H9 (cell line): ENCODE measurements at regions not wholly inside any gene's neighbourhood (a gene's known extent, or its start where the extent isn't known, plus 50 kb on each side); places are given as distances from the start of the nearest gene placed in this dataset.

Experiments used
- DNase-seq: peaks from one replicate; pipeline ENCODE4 v3.0.0-alpha.2; 2017
- H2AFZ ChIP-seq: one replicate; pipeline ENCODE4 v1.6.1; 2013; ENCODE audit warnings: mild to moderate bottlenecking, low read length, control low read depth, moderate library complexity
- H2AK5ac ChIP-seq: 2 replicates; pipeline ENCODE4 v1.6.1; 2013; ENCODE audit warnings: low read length, control low read depth, mixed read lengths; ENCODE audit not compliant: insufficient read length
- H2BK120ac ChIP-seq: one replicate; pipeline ENCODE4 v1.6.1; 2013; ENCODE audit warnings: low read depth, mild to moderate bottlenecking, low read length, control low read depth, inconsistent platforms; ENCODE audit not compliant: poor library complexity, severe bottlenecking
- H2BK12ac ChIP-seq: 2 replicates; pipeline ENCODE4 v1.6.1; 2013; ENCODE audit warnings: low read length, control low read depth, mixed read lengths, low read depth; ENCODE audit not compliant: insufficient read length
- H2BK15ac ChIP-seq: 2 replicates; pipeline ENCODE4 v1.6.1; 2013; ENCODE audit warnings: low read depth, low read length, control low read depth
- H2BK20ac ChIP-seq: one replicate; pipeline ENCODE4 v1.6.1; 2013; ENCODE audit warnings: low read depth, mild to moderate bottlenecking, low read length, control low read depth, inconsistent platforms; ENCODE audit not compliant: poor library complexity, severe bottlenecking
- H2BK5ac ChIP-seq: 2 replicates; pipeline ENCODE4 v1.6.1; 2013; ENCODE audit warnings: low read length, control low read depth, mixed read lengths; ENCODE audit not compliant: insufficient read length
- H3K14ac ChIP-seq: 2 replicates; pipeline ENCODE4 v1.6.1; 2013; ENCODE audit warnings: low read length, control low read depth; ENCODE audit not compliant: insufficient read depth
- H3K18ac ChIP-seq: 2 replicates; pipeline ENCODE4 v1.6.1; 2013; ENCODE audit warnings: low read depth, mild to moderate bottlenecking, mixed read lengths, low read length, control low read depth; ENCODE audit not compliant: insufficient read length
- H3K23ac ChIP-seq: 2 replicates; pipeline ENCODE4 v1.6.1; 2013; ENCODE audit warnings: low read length, control low read depth, mixed read lengths, low read depth; ENCODE audit not compliant: insufficient read length
- H3K23me2 ChIP-seq: 2 replicates; pipeline ENCODE4 v1.6.1; 2013; ENCODE audit warnings: low read depth, mild to moderate bottlenecking, mixed read lengths, low read length, control low read depth; ENCODE audit not compliant: insufficient read length, poor library complexity, severe bottlenecking
- H3K27ac ChIP-seq: 2 replicates; pipeline ENCODE4 v1.5.1; 2013; ENCODE audit warnings: low read length, control low read depth, mixed read lengths, low read depth; ENCODE audit not compliant: insufficient read length
- H3K27me3 ChIP-seq: 2 replicates; pipeline ENCODE4 v1.6.1; 2013; ENCODE audit warnings: low read length, control low read depth, inconsistent platforms; ENCODE audit not compliant: insufficient read depth
- H3K4ac ChIP-seq: 2 replicates; pipeline ENCODE4 v1.6.1; 2013; ENCODE audit warnings: low read depth, mild to moderate bottlenecking, control low read depth, inconsistent platforms, low read length, moderate library complexity
- H3K4me1 ChIP-seq: 2 replicates; pipeline ENCODE4 v1.6.1; 2013; ENCODE audit warnings: low read length, control low read depth, inconsistent platforms; ENCODE audit not compliant: insufficient read depth
- H3K4me2 ChIP-seq: 2 replicates; pipeline ENCODE4 v1.6.1; 2013; ENCODE audit warnings: low read length, control low read depth, mixed read lengths; ENCODE audit not compliant: insufficient read length, insufficient read depth
- H3K56ac ChIP-seq: 2 replicates; pipeline ENCODE4 v1.6.1; 2013; ENCODE audit warnings: low read depth, mild to moderate bottlenecking, mixed read lengths, low read length, control low read depth; ENCODE audit not compliant: insufficient read length
- H3K79me1 ChIP-seq: 2 replicates; pipeline ENCODE4 v1.6.1; 2013; ENCODE audit warnings: low read depth, mild to moderate bottlenecking, moderate library complexity, low read length, control low read depth, inconsistent platforms; ENCODE audit not compliant: insufficient read depth, poor library complexity, severe bottlenecking
- H3K79me2 ChIP-seq: 2 replicates; pipeline ENCODE4 v1.6.1; 2013; ENCODE audit warnings: low read length, control low read depth, inconsistent platforms; ENCODE audit not compliant: insufficient read depth
- H3K9ac ChIP-seq: 2 replicates; pipeline ENCODE4 v1.6.1; 2013; ENCODE audit warnings: low read length, control low read depth, mixed read lengths; ENCODE audit not compliant: insufficient read length; ENCODE audit errors: extremely low read depth
- H3K9me3 ChIP-seq: one replicate; pipeline ENCODE4 v1.6.1; 2013; ENCODE audit warnings: low read depth, low read length, inconsistent platforms; ENCODE audit not compliant: control insufficient read depth
- H3T11ph ChIP-seq: one replicate; pipeline ENCODE4 v1.6.1; 2013; ENCODE audit warnings: mild to moderate bottlenecking, low read length, control low read depth, inconsistent platforms
- H4K20me1 ChIP-seq: one replicate; pipeline ENCODE4 v1.6.1; 2013; ENCODE audit not compliant: control insufficient read depth, insufficient read length, insufficient read depth
- H4K5ac ChIP-seq: 2 replicates; pipeline ENCODE4 v1.6.1; 2013; ENCODE audit warnings: low read depth, mild to moderate bottlenecking, mixed read lengths, low read length, control low read depth; ENCODE audit not compliant: insufficient read length
- H4K8ac ChIP-seq: replicated peaks from 2 replicates; pipeline ENCODE4 v1.6.1; 2013; ENCODE audit warnings: low read length, control low read depth, mixed read lengths, low read depth; ENCODE audit not compliant: insufficient read length
- H4K91ac ChIP-seq: 2 replicates; pipeline ENCODE4 v1.6.1; 2013; ENCODE audit warnings: low read depth, mild to moderate bottlenecking, moderate library complexity, mixed read lengths, low read length, control low read depth; ENCODE audit not compliant: insufficient read length
- H3K27ac Mint-ChIP-seq, 3 experiments: 2 replicates in 2 of 3; 3 replicates in 1 of 3; pipeline ENCODE4 v1.8.0; 2020 to 2021; ENCODE audit warnings: mixed read lengths in 3 of 3, mild to moderate bottlenecking in 1 of 3, moderate library complexity in 1 of 3
- H3K27me3 Mint-ChIP-seq: 2 replicates; pipeline ENCODE4 v1.8.0; 2021; ENCODE audit warnings: low read depth, mild to moderate bottlenecking, moderate library complexity, mixed read lengths
- H3K36me3 Mint-ChIP-seq, 3 experiments: 2 replicates in 2 of 3; 3 replicates in 1 of 3; pipeline ENCODE4 v1.8.0; 2020 to 2021; ENCODE audit warnings: low read depth in 3 of 3, mixed read lengths in 3 of 3; ENCODE audit not compliant: insufficient read depth in 1 of 3
- H3K4me1 Mint-ChIP-seq, 2 experiments: 2 replicates each; pipeline ENCODE4 v1.8.0; 2020; ENCODE audit warnings: mixed read lengths in 2 of 2
- H3K4me3 Mint-ChIP-seq, 2 experiments: 2 replicates in 1 of 2; 3 replicates in 1 of 2; pipeline ENCODE4 v1.8.0; 2020 to 2021; ENCODE audit warnings: mild to moderate bottlenecking in 2 of 2, mixed read lengths in 2 of 2, moderate library complexity in 1 of 2
- H3K9me3 Mint-ChIP-seq, 2 experiments: 2 replicates in 1 of 2; 3 replicates in 1 of 2; pipeline ENCODE4 v1.8.0; 2020; ENCODE audit warnings: mild to moderate bottlenecking in 2 of 2, mixed read lengths in 2 of 2, moderate library complexity in 1 of 2
- WGBS: extraction: QIAGEN DNeasy Blood & Tissue Kit; methylation state at CpG from one replicate; pipeline ENCODE4 v1.1.7; 2013; ENCODE audit warnings: missing lambda C conversion rate, low lambda C conversion rate, mixed read lengths; ENCODE audit not compliant: insufficient read length; ENCODE audit errors: extremely low coverage; 5-methylcytosine and 5-hydroxymethylcytosine counted together
- TF ChIP-seq, protein P1 (sequence below): fragments of 200-600 bp; sonication (generic); conservative IDR thresholded peaks from 3 replicates; pipeline ENCODE4 v1.8.0; 2021; ENCODE audit warnings: antibody characterized with exemption, mild to moderate bottlenecking

DNA sequence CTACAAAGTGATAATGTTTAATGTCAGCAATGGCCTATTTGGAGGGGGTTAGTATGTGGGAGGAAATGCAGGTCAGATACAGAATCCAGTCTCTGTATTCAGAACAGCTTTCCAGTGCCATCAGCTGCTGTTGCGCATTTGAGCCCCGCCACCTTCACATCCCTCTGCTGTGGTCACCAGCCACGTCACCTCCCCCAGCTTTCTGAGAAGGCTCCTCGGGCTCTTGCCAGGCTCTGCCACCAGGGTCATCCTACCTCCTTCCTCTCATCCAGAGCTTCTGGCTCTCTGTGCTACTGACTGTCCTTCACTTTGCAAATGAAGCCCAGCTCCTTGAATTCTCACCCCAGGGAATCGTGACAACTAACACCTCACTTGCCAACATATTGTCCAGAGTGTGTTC is 138.8 kb downstream of the PIK3R1 start:
- no peak overlapping the region for H3K56ac ChIP-seq
- peaks cover 24 to 25% of the 10 kb centered on the region in 2 experiments for H3K4me1 Mint-ChIP-seq
- no peak overlapping the region for H2BK20ac ChIP-seq
- peaks cover 0 to under 1% of the 10 kb centered on the region in 2 experiments; a peak in 3 of 5 replicates for H3K9me3 Mint-ChIP-seq
- no peaks in the 10 kb centered on the region for H3K27me3 ChIP-seq
- H3K4ac ChIP-seq: no peak overlapping the region
- H2AK5ac ChIP-seq: no peak overlapping the region
- no peak overlapping the region for H3K18ac ChIP-seq
- H3K36me3 Mint-ChIP-seq: no peaks in the 10 kb centered on the region
- no peaks in the 10 kb centered on the region for H3K9me3 ChIP-seq
- no peak overlapping the region for H3K9ac ChIP-seq
- no peak overlapping the region for H3K14ac ChIP-seq
- H3K23ac ChIP-seq: no peak overlapping the region
- H3K4me1 ChIP-seq: no peaks in the 10 kb centered on the region
- H3T11ph ChIP-seq: no peak overlapping the region
- no peak overlapping the region for H2BK15ac ChIP-seq
- H4K5ac ChIP-seq: no peak overlapping the region
- H3K79me1 ChIP-seq: no peaks in the 10 kb centered on the region
- H3K27ac Mint-ChIP-seq: peak overlapping the region in 1 of 3 experiments; percentile 8; a peak in 1 of 7 replicates
- no peak overlapping the region for H3K4me3 Mint-ChIP-seq
- H3K79me2 ChIP-seq: no peaks in the 10 kb centered on the region
- H3K23me2 ChIP-seq: no peaks in the 10 kb centered on the region
- WGBS: no CpG with 5 or more reads among the region's 5 CpGs
- no peaks in the 10 kb centered on the region for H4K20me1 ChIP-seq
- no peak overlapping the region for H3K27ac ChIP-seq
- H2BK12ac ChIP-seq: no peak overlapping the region
- no peaks in the 10 kb centered on the region for H3K27me3 Mint-ChIP-seq
- no peak overlapping the region for H4K8ac ChIP-seq
- TF ChIP-seq, protein P1, sequence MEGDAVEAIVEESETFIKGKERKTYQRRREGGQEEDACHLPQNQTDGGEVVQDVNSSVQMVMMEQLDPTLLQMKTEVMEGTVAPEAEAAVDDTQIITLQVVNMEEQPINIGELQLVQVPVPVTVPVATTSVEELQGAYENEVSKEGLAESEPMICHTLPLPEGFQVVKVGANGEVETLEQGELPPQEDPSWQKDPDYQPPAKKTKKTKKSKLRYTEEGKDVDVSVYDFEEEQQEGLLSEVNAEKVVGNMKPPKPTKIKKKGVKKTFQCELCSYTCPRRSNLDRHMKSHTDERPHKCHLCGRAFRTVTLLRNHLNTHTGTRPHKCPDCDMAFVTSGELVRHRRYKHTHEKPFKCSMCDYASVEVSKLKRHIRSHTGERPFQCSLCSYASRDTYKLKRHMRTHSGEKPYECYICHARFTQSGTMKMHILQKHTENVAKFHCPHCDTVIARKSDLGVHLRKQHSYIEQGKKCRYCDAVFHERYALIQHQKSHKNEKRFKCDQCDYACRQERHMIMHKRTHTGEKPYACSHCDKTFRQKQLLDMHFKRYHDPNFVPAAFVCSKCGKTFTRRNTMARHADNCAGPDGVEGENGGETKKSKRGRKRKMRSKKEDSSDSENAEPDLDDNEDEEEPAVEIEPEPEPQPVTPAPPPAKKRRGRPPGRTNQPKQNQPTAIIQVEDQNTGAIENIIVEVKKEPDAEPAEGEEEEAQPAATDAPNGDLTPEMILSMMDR: no peak
- H2BK5ac ChIP-seq: no peak overlapping the region
- no peak overlapping the region for H2AFZ ChIP-seq
- no peak overlapping the region for H3K4me2 ChIP-seq
- H4K91ac ChIP-seq: no peak overlapping the region
- no peak overlapping the region for H2BK120ac ChIP-seq
- no peak for DNase-seq
